Activated CD4-positive, alpha-beta T cell treated with anti-CD3 and anti-CD28 coated beads, Interleukin-10, Interleukin-2, amounts not matched to agents 100 ng/mL and 50 ng/mL, durations not matched to agents 16 hours and 8 hours (primary cell): ENCODE measurements at regions not wholly inside any gene's neighbourhood (a gene's known extent, or its start where the extent isn't known, plus 50 kb on each side); places are given as distances from the start of the nearest gene placed in this dataset.
"Not testable (repeated sequence)": the region's sequence is repeated elsewhere in the genome, so short reads cannot be mapped to it uniquely, and the experiment has no call there.

Source experiments
- DNase-seq: peaks from one replicate; pipeline ENCODE4 v3.0.0-alpha.2; 2020

DNA sequence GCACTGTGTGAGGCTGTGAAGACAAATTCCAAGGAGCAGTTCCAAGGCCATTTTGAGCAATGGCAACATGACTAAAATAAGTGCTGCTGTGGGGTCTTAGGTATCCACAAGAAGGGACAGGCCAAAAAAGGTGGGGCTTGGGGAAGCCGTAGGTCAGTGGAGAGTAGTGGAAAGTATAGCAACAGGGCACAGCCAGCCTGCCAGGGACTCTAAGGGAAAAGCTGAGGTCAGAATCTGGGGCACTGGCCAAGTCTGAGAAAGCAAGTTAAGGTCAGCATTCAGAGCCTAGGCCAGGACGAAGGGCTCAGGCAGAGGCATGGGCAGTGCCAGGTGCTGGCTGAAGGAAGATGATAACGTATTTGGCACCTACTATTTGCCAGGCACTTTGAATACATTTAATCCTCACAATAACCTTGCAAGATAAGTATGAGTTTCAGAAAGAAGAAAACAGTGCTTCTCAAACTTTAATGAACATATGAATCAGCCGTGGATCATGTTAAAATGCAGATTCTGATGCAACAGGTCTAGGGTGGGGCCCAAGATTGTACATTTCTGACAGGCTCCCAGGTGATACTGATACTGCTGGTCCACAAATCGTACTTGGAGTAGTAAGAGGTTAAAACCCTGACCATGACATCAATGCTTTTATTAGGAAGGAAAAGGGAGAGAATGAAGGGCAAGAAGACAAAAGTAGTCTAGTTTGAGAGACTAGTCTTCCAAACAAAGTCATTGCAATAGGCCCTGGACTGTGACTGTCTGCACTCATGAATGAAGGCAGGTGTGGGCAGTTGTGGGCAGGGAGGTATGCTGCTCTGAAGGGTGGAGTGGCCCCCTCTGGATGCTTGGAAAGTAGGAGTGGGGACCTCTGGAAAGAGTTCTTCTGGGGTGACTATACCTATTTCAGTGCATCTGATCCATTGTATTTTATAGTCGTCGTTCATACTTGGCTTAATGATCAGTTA lies 106.3 kb upstream of the ANKRD28 start:
- DNase-seq, result no peak

GRCh38 chr3:15905041-15905440 lies 107.3 kb upstream of the ANKRD28 start:
- no peak for DNase-seq

GRCh38 chr3:15907403-15907802 lies 109.6 kb upstream of the ANKRD28 start:
- DNase-seq, result not testable (repeated sequence)

DNA sequence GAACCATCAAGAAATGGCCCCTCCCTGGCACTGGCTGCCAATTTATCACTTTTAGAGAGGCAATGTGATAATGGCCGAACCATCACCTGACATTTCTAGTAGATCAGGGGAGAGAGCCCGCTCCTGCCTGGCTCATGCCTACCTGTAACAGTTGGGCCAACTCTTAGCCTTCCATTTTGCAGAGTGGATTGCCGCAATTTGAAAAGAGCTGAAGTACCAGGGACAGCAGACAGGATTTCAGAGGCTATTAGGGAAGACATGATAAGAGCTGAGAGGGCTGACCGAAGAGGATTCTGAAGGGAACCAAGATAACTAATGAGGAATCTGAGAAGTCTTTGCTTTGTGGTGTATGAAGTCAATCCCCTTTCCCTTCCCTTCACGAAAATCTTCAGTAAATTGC lies 121.2 kb upstream of the ANKRD28 start:
- DNase-seq, result no peak

DNA sequence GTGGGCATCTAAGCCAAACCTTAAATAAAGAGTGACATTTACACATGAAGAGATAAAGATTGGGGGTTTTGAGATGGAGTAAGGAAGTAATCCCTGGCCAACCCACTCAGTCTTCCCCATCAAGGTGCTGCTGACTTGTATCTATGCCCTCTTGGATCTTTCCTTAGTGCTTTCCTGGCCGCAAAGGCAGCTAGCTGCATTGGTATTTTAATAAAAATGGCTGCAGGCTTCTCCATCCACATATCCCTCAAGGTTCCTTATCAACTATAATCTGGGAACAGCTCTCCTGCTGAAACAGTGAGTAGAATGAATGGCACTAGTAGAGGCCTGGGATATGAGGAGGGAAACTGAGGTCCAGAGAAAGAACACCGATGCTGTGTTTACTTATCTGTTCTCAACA lies 122.2 kb upstream of the ANKRD28 start:
- no peak for DNase-seq

DNA sequence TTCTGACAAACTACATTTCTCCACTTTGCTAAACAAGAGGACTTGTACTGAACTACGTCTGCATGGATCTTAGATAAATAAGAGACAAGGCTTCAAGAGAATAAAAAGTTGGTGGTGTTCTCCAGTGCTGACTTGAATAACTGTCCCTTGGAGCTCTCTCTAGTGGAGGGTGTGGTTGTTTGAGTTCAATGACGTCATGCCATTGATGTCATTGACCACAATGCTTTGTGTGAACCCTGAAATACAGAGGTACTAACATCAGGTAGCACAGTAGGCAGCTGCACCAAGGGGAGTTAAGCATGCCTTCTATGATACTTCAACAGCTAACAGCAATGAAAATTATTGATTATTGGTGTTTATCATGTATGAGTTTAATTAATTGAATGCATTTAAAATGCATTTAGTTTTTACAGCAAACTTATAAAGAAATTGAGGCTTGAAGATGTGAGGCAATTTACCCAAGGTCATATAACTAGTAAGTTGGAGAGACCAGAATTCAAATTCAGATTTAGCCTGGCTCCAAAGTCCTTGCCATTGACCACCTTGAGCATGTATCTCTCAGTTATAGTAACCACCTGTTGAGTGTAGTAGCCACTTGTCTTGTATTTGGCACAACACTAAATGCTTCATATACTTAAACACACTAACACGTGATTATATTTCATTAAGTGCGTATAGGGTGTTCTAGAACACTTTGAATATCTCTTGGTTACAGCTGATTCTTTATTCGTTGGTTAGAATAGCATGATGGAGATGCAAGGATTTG lies 126.0 kb upstream of the ANKRD28 start:
- peak; percentile 9 for DNase-seq

DNA sequence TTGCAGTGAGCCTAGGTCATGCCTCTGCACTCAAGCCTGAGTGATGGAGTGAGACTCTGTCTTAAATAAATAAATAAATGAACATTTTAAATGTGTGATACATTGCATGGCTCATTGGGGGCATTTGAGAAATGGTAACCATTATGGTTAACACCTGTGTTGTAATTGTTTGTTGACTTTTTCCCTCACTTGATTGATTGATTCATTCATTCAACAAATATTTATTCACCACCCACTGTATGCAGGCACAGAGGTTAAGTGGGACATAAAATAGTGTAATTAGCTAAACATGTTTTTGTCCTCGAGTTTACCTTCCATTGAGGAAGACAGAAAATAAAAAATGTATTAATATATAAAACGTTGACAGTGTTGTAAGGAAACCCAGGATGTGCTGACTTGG lies 127.1 kb upstream of the ANKRD28 start:
- no peak for DNase-seq

- no peak for DNase-seq
Observed at GRCh38 chr3:15926871-15927270, 129.1 kb upstream of the ANKRD28 start.

DNA sequence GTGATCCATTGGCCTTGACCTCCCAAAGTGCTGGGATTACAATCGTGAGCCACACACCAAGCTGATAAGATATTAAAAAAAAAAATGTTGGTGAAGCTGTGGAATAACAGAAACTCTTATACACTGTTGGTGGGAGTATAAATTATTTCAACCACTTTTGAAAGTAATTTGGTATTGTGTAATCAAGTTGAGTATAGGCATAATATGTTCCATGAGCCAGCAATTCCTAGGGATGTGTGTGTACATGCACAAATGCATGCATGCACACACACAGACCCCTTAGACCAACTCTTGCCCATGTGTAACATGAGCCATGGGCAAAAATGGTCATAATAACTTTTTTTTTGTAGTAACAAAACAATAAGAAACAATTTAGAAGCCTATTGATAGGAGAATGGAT lies 130.2 kb upstream of the ANKRD28 start:
- no peak for DNase-seq

DNA sequence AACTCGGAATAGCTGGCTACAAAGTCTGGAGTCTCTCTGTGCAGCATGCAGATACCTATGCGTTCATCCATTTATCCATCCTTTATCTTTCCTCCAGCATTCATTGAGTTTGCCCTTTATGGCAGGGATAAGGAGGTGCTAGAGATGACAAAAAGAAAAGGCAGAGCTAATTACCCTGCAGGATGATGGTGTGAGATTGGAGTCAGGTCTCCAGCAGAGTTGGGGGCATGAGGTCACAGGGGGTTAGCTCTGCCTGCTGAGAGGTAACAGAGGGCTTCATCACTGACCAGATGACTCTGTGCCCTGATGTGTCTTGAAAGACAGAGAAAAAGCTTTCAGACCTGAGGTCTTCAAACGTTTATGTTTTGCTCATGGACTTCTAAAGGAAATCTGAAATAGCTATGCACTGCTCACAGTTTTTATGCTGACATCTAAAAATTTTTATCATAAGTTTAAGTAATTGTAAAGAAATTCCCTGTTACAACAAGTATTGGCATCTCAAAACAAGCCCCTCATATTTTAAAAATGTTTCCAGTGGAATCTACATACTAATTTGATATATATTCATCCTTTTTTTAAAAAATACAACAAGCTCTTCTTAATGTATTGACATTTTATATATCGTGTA lies 132.3 kb upstream of the ANKRD28 start:
- no peak for DNase-seq

DNA sequence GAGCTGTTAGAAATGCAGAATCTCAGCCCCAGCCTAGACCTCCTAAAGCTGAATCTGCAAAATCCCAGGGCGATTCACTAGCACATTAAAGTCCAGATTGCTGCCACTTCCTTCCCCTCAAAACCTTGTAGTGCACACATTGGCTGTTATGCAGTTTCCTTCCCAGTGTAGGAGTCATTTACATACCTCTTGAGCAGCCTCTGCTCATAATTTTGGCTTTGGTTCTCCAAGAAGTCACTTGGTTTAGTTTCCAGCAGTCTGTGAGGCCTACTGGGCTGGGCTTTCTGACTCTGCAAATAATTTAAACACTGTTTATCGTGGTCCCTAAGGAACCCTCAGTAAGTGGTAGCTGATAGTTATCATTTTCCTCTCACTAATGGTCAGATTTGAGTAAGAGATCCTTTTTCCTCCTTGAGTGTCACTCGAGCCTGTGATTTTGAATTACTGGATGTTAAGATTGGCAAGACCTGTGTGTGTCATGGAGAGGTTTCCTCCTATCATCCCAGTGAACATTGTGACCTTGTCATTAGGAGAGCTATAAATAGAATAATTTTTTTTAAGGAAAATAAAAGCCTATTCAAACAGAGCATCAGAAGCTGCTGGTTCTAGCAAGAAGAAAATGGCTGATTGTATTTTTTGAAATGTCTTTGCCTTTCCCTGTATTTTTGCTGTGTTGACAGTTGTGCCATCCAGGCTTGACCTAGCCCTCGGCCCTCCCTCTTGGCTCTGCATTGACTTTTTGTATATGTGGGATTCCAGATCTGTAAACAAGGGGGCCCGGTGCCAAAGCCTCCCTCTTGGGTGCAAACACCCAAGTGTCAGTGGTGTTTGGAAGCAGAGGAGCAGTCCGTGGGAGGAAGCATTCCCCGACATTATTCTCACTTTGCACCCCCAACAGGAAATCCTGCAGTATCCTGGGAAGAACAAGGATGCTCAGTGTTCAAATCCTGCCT lies 134.8 kb upstream of the ANKRD28 start:
- no peak for DNase-seq

DNA sequence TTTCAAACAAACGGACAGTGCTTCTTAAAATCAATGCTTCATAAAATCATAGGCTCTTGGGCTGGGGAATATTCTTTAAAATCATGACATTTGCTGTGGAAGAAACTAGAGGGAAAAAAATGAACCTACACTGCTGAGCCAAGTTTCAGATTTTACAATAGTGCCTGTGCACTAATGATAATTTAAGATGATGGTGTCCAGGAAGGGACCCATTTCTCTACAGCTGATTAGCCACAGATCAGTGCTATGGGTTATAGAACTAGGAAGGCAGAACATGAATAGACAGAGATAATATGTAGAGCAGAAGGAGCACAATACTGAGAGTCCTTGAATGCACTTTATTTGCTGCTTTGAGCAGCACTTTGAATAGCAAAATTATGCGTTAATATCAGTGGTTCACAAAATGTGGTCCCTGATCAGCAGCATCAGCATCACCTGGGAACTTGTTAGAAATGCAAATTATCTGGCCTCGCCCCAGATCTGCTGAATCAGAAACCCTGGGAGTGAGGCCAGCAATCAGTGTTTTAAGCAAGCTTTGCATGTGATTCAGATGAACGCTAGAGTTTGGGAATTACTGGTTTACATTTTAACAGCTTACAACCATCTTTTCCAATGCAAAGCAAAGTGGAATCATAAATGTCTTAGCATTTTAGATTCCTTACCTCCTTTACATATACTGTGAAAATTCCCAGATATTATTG lies 135.8 kb upstream of the ANKRD28 start:
- no peak for DNase-seq

DNA sequence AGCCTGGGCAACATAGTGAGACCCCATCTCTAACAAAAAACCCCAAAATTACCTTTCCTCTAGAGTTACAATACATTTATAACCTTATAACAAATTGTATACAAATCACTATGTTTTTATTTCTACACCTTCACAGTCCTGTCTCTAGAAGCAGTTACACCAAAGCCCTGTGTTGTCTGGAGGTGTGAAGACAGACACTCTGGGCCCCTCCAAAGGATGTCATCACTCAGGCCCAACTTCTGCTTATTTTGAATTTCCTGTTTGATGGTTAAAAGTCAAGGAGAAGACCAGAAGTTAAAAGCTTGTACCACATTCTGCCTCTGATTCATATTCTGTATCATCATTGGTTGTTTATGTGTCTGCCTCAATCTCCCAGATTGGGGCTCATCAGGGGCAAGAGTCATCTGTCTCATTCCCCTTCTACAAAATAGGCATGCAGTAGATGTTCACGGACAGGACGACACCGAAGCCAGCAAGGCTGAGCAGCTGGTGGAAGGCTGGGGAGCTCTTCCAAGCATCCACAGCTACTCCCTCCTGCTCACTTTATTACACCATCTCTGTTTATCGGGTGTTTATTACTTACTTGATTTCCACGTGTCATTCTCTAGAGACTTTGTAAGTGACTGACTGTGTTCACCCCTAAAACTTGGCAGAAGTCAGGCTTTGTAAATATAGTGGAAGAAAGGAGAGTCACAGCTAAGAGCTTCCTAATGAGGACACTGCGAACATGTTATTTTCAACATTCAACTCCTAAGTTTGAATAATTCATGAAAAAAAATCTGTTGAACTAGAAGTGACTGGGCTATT lies 136.8 kb upstream of the ANKRD28 start:
- DNase-seq, result no peak

DNA sequence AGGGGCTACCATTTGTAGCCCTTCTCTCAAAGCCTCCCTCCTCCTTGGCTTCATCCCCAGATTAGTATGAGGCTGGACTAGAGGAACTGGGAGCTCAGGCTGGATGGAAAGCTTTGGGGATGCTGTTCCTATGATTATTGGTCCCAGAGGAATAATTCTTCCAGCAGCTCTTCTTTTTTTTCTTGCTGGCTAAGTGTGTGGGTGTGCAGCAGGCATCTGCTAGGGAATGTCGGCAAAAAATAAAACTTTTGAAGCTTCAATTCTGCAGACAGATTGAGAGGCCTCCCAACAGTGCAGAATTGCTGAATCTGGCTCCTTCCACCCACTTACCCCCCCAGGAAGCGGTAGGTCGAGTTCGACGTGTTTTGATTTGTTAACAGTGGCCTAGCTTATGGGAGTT lies 138.5 kb upstream of the ANKRD28 start:
- DNase-seq, result no peak

GRCh38 chr3:15940641-15941040 lies 142.9 kb upstream of the ANKRD28 start:
- no peak for DNase-seq

DNA sequence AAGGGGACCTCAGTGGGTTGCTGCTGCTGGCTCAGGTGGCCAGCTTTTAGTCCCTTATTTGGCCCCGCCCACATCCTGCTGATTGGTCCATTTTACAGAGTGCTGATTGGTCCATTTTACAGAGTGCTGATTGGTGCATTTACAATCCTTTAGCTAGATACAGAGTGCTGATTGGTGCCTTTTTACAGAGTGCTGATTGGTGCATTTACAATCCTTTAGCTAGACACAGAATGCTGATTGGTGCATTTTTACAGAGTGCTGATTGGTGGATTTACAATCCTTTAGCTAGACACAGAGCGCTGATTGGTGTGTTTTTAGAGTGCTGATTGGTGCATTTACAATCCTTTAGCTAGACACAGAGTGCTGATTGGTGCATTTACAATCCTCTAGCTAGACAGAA lies 143.7 kb upstream of the ANKRD28 start:
- not testable (repeated sequence) for DNase-seq

DNA sequence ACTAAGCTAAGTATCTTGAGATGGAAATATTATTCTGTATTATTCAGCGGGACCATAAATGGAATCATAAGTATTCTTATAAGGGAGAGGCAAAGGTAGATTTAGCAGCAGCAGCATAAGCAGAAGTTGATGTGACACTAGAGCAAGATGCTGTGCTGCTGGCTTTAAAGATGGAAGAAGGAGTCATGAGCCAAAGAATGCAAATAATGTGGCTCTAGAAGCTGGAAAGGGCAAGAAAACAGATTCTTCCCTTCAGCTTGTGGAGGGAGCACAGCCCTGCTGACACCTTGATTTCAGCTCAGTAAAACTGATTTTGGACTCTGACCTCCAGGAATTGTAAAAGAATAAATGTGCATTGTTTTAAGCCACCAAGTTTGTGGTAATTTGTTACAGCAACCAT lies 144.2 kb upstream of the ANKRD28 start:
- DNase-seq, result no peak

DNA sequence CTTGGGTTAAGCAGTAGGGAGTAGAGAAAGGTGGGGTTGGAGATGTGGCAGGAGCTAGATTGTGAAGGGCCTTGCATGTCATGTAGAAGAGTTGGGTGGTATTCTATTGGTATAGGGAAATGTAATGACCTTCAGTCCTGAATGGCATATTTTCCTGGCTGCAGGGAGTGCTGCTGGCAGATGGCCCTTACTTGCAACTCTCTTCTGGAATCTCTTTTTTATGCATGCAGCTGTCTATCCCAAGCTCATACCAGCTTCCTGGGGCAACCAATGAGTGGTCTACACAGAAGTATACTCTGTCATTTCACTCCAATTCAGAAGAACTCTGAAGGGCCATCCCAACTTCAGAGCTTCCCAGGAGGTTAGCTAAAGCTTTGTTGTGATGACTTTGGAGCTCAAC lies 144.7 kb upstream of the ANKRD28 start:
- DNase-seq, result no peak

- DNase-seq, result no peak
Observed at GRCh38 chr3:15942936-15943335, 145.2 kb upstream of the ANKRD28 start.

DNA sequence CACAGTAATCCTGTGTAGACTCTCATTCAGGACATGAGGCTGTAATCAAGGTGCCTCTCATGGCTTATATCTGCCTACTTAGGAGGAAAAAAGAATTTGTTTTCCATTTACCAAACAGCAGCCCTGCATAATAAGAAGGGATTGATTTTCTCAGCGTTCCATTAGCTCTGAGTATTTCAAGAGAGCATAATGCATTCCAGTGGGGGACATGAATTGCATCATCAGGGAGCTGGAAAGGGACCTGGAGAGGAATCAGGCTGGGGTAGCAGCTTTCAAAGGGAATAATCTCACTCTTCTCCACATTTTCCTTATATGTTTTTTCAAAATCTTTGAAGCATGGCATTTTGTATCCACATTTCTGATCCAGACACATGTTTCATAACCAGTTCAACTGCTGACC lies 150.6 kb upstream of the ANKRD28 start:
- no peak for DNase-seq
